ENCODE measurements at regions not wholly inside any gene's neighbourhood (a gene's known extent, or its start where the extent isn't known, plus 50 kb on each side); places are given as distances from the start of the nearest gene placed in this dataset.

DNA sequence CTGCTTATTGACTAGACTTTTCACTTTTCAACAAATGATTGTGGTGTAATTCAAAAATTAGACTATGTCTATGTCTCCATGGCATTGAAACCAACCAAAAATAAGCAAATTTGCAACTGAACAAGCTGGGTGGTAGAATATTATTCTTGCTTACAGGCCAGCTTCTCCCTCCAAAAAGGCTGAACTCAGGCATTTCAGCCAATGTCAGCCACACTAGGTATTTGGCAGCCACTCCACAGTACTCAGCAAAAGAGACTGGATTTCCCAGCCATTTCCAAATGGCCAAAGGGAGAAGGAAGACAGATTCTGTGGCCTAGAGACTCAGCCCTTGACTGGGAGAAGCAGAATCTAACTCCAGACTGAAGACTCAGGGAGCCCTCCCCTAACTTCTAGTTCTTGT, 121.8 kb upstream of the IRX5 start:
- Mint-ChIP-seq H3K36me3 (no peaks in the 10 kb centered on the region), H3K27me3 (peaks cover 5% of the 10 kb centered on the region), H3K4me1 (no peaks in the 10 kb centered on the region), H3K27ac (no peak overlapping the region), H3K9me3 (peaks cover 0 to 2% (median 0%) of the 10 kb centered on the region in 7 donors), H3K4me3 (no peak overlapping the region)
- DNase-seq (no peak), ATAC-seq (ENCODE audit: low read depth in 2 of 2) (no peak)
- H3K4me3 ChIP-seq (ENCODE audit: low read depth, low read length) = no peak overlapping the region
- H3K27me3 ChIP-seq (ENCODE audit: control insufficient read depth, insufficient read depth, low read length) = no peaks in the 10 kb centered on the region
- no peaks in the 10 kb centered on the region for H3K36me3 ChIP-seq (ENCODE audit: control insufficient read depth, insufficient read depth, low read length)
- no peak overlapping the region for H3K27ac ChIP-seq (ENCODE audit: insufficient read depth, low read length, poor library complexity, severe bottlenecking)
- H3K9me3 ChIP-seq (ENCODE audit: control insufficient read depth in 2 of 2, low read length in 2 of 2) = no peaks in the 10 kb centered on the region
- H3K4me1 ChIP-seq (ENCODE audit: control insufficient read depth, insufficient read depth, low read length, poor library complexity, severe bottlenecking) = no peaks in the 10 kb centered on the region

DNA sequence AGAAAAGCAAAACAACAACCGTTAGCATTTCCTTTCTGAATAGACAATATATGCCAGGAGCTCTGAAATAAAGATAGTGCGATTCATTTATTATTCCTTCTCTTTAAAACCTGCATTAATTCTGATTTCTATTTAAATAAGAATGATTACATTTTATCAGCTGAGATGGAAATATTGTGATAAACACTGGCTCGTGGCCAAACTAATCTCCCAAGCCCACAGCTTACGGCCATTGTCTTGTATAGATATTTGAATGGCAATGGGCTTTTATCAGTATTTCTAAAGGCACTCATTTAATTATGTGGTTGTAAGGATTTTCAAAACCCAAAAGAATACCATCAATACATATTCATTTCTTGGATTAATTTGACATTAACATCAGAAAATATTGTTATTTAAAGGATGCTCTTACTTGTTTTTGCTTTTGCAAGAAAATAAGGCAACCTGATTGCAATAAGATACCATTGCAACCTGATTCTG, 123.7 kb upstream of the IRX5 start:
- DNase-seq = no peak
- no peak for ATAC-seq (ENCODE audit: low read depth in 2 of 2)

DNA sequence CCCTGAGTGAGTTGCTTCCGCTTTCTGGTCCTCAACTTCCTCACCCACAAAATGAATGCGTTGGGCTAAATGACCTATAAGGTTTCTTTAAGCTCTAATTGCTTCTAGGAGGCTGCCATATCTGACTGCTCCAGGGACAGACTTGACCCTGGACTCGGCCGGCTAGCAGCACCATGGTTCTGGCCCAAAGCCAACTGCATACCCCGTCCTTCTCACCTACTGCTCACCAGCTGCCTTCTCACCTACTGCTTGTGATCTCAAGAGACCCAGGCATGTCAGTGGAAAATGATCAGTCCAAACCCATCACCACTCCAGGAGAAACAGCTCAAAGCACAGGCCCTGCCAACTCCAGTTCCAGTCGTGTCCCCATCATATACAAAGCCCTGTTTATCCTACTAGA, 124.3 kb upstream of the IRX5 start:
- Histone ChIP-seq H3K9me3 (ENCODE audit: control insufficient read depth in 2 of 2, low read length in 2 of 2) (no peaks in the 10 kb centered on the region), H3K36me3 (ENCODE audit: control insufficient read depth, insufficient read depth, low read length) (no peaks in the 10 kb centered on the region), H3K27me3 (ENCODE audit: control insufficient read depth, insufficient read depth, low read length) (no peaks in the 10 kb centered on the region), H3K4me3 (ENCODE audit: low read depth, low read length) (no peak overlapping the region), H3K4me1 (ENCODE audit: control insufficient read depth, insufficient read depth, low read length, poor library complexity, severe bottlenecking) (no peaks in the 10 kb centered on the region), H3K27ac (ENCODE audit: insufficient read depth, low read length, poor library complexity, severe bottlenecking) (no peak overlapping the region)
- no peaks in the 10 kb centered on the region for H3K36me3 Mint-ChIP-seq
- DNase-seq (no peak), ATAC-seq (ENCODE audit: low read depth in 2 of 2) (no peak)
- no peaks in the 10 kb centered on the region for H3K27me3 Mint-ChIP-seq
- H3K4me3 Mint-ChIP-seq = no peak overlapping the region
- no peaks in the 10 kb centered on the region for H3K4me1 Mint-ChIP-seq
- no peak overlapping the region for H3K27ac Mint-ChIP-seq
- peaks cover 0 to 4% (median 0%) of the 10 kb centered on the region in 7 donors for H3K9me3 Mint-ChIP-seq

More for the DNA sequence above, 123.7 kb upstream of the IRX5 start:
- Histone ChIP-seq H3K27me3 (ENCODE audit: control insufficient read depth, insufficient read depth, low read length) (no peaks in the 10 kb centered on the region), H3K9me3 (ENCODE audit: control insufficient read depth in 2 of 2, low read length in 2 of 2) (no peaks in the 10 kb centered on the region), H3K27ac (ENCODE audit: insufficient read depth, low read length, poor library complexity, severe bottlenecking) (no peak overlapping the region), H3K4me3 (ENCODE audit: low read depth, low read length) (no peak overlapping the region), H3K36me3 (ENCODE audit: control insufficient read depth, insufficient read depth, low read length) (no peaks in the 10 kb centered on the region), H3K4me1 (ENCODE audit: control insufficient read depth, insufficient read depth, low read length, poor library complexity, severe bottlenecking) (no peaks in the 10 kb centered on the region)
- no peaks in the 10 kb centered on the region for H3K4me1 Mint-ChIP-seq
- no peak overlapping the region for H3K27ac Mint-ChIP-seq
- no peaks in the 10 kb centered on the region for H3K27me3 Mint-ChIP-seq
- H3K4me3 Mint-ChIP-seq = no peak overlapping the region
- no peaks in the 10 kb centered on the region for H3K36me3 Mint-ChIP-seq
- H3K9me3 Mint-ChIP-seq = peaks cover 0 to 4% (median 0%) of the 10 kb centered on the region in 7 donors

DNA sequence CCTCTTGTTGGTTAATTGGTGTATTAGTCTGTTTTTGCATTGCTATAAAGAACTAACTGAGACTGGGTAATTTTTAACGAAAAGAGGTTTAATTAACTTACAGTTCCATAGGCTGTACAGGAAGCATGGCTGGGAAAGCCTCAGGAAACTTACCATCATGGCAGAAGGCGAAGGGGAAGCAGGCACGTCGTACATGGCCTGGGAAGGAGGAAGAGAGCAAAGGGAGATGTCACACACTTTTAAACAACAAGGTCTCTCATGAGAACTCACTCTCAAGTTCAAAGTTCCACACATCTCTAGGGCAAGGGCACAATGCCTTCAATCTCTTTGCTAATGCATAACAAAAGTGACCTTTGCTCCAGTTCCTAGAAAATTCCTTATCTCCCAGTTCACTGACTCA, 125.0 kb upstream of the IRX5 start:
- no peak for DNase-seq
- no peaks in the 10 kb centered on the region for H3K36me3 ChIP-seq (ENCODE audit: control insufficient read depth, insufficient read depth, low read length)
- H3K27ac Mint-ChIP-seq = no peak overlapping the region
- H3K4me1 ChIP-seq (ENCODE audit: control insufficient read depth, insufficient read depth, low read length, poor library complexity, severe bottlenecking) = no peaks in the 10 kb centered on the region
- no peak overlapping the region for H3K4me3 ChIP-seq (ENCODE audit: low read depth, low read length)
- no peaks in the 10 kb centered on the region for H3K9me3 ChIP-seq (ENCODE audit: control insufficient read depth in 2 of 2, low read length in 2 of 2)
- no peak overlapping the region for H3K4me3 Mint-ChIP-seq
- no peaks in the 10 kb centered on the region for H3K27me3 Mint-ChIP-seq
- no peaks in the 10 kb centered on the region for H3K4me1 Mint-ChIP-seq
- no peaks in the 10 kb centered on the region for H3K27me3 ChIP-seq (ENCODE audit: control insufficient read depth, insufficient read depth, low read length)
- H3K36me3 Mint-ChIP-seq = no peaks in the 10 kb centered on the region
- ATAC-seq (ENCODE audit: low read depth in 2 of 2) = no peak
- peaks cover 0 to 4% (median under 1%) of the 10 kb centered on the region in 7 donors for H3K9me3 Mint-ChIP-seq
- H3K27ac ChIP-seq (ENCODE audit: insufficient read depth, low read length, poor library complexity, severe bottlenecking) = no peak overlapping the region

DNA sequence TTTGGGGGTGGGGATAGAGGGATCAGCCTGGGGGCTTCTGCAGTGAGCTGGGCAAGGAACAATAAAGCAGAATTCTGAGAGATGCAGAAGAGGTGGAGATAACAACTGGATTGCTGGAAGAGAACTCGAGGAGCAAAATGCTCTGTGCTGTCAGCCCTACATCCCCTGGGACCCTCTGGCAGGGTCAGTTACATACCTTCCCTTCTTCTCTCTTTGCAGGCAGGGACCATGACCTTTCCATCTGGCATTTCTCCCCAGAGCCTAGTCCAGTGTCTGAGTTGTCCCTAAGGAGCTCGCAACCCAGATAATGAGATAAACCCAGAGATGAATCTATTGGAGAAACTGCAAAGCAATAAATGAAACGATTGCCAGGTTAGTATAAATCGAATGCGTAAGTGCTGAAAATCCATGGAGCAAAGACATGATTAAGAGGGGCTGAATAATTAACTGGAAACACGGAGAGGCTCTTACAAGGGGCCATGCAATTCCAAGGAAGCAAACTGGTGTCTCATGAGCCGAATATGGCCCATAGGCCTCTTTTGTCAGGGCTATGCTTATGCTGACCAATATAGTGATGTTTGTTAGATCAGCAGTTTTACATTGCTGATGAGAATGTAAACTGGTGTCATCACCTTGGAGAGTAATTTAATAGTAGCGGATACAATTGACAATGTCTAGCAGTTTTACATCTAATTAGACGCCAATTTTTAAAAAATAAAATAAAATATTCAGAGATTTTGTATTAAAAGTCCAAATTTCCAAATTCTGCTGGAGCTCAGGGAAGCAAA, 129.4 kb upstream of the IRX5 start:
- no peaks in the 10 kb centered on the region for H3K27me3 ChIP-seq (ENCODE audit: control insufficient read depth, insufficient read depth, low read length)
- no peak for ATAC-seq (ENCODE audit: low read depth in 2 of 2)

DNA sequence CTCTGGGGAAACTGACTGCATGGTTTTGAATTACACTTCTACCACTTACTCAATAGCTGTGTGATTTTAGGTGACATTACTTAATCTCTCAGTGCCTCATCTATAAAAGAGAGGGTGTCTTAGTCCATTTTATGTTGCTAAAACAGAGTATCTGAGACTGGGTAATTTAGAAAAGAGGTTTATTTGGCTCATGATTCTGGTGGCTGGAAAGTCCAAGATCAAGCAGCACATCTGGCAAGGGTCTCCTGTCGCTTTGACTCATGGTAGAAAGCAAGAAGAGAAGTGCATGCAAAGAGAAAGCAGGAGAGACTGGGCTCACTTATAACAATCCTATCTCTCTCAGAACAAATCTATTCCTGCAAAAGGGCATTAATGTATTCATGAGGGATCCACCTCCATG, 132.4 kb upstream of the IRX5 start:
- Mint-ChIP-seq H3K9me3 (peaks cover 1 to 13% (median 6%) of the 10 kb centered on the region in 7 donors), H3K4me1 (no peaks in the 10 kb centered on the region), H3K27ac (no peak overlapping the region), H3K27me3 (no peaks in the 10 kb centered on the region), H3K36me3 (no peaks in the 10 kb centered on the region), H3K4me3 (no peak overlapping the region)
- Histone ChIP-seq H3K27me3 (ENCODE audit: control insufficient read depth, insufficient read depth, low read length) (no peaks in the 10 kb centered on the region), H3K27ac (ENCODE audit: insufficient read depth, low read length, poor library complexity, severe bottlenecking) (no peak overlapping the region), H3K36me3 (ENCODE audit: control insufficient read depth, insufficient read depth, low read length) (no peaks in the 10 kb centered on the region), H3K4me1 (ENCODE audit: control insufficient read depth, insufficient read depth, low read length, poor library complexity, severe bottlenecking) (no peaks in the 10 kb centered on the region), H3K9me3 (ENCODE audit: control insufficient read depth in 2 of 2, low read length in 2 of 2) (no peaks in the 10 kb centered on the region), H3K4me3 (ENCODE audit: low read depth, low read length) (no peak overlapping the region)
- no peak for DNase-seq
- no peak for ATAC-seq (ENCODE audit: low read depth in 2 of 2)

More for the DNA sequence above, 129.4 kb upstream of the IRX5 start:
- H3K36me3 Mint-ChIP-seq = no peaks in the 10 kb centered on the region
- H3K4me1 Mint-ChIP-seq = no peaks in the 10 kb centered on the region
- peaks cover 1 to 15% (median 4%) of the 10 kb centered on the region in 7 donors for H3K9me3 Mint-ChIP-seq
- no peak overlapping the region for H3K27ac Mint-ChIP-seq
- H3K4me3 ChIP-seq (ENCODE audit: low read depth, low read length) = no peak overlapping the region
- H3K4me3 Mint-ChIP-seq = no peak overlapping the region
- no peaks in the 10 kb centered on the region for H3K36me3 ChIP-seq (ENCODE audit: control insufficient read depth, insufficient read depth, low read length)
- no peaks in the 10 kb centered on the region for H3K9me3 ChIP-seq (ENCODE audit: control insufficient read depth in 2 of 2, low read length in 2 of 2)
- no peak for DNase-seq
- no peak overlapping the region for H3K27ac ChIP-seq (ENCODE audit: insufficient read depth, low read length, poor library complexity, severe bottlenecking)
- H3K4me1 ChIP-seq (ENCODE audit: control insufficient read depth, insufficient read depth, low read length, poor library complexity, severe bottlenecking) = no peaks in the 10 kb centered on the region
- H3K27me3 Mint-ChIP-seq = no peaks in the 10 kb centered on the region

DNA sequence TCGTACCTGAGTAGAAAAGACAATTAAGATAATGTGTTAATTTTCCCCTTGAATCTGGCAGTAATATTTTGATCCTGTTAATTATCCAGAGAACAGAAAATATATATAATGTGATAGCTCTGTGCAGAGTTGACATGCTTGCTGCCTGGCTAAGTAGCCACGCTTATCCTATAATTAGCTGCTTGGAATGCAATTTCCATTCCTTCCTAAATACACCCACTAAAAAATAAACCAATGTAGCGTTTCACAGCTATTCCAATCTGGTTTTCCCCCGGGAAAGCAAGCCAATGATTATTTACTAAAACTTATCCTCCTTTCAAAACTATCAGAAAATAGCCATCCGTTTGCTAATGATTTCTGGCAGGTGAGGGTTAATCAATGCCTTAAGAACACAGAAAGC, 134.5 kb upstream of the IRX5 start:
- DNase-seq (no peak), ATAC-seq (ENCODE audit: low read depth in 2 of 2) (no peak)
- no peaks in the 10 kb centered on the region for H3K9me3 ChIP-seq (ENCODE audit: control insufficient read depth in 2 of 2, low read length in 2 of 2)
- H3K36me3 ChIP-seq (ENCODE audit: control insufficient read depth, insufficient read depth, low read length) = no peaks in the 10 kb centered on the region
- Mint-ChIP-seq H3K27me3 (no peaks in the 10 kb centered on the region), H3K4me3 (no peak overlapping the region), H3K36me3 (no peaks in the 10 kb centered on the region), H3K27ac (no peak overlapping the region), H3K4me1 (no peaks in the 10 kb centered on the region), H3K9me3 (peaks cover 0 to 13% (median 6%) of the 10 kb centered on the region in 7 donors)
- no peak overlapping the region for H3K4me3 ChIP-seq (ENCODE audit: low read depth, low read length)
- H3K27ac ChIP-seq (ENCODE audit: insufficient read depth, low read length, poor library complexity, severe bottlenecking) = no peak overlapping the region
- H3K27me3 ChIP-seq (ENCODE audit: control insufficient read depth, insufficient read depth, low read length) = no peaks in the 10 kb centered on the region
- H3K4me1 ChIP-seq (ENCODE audit: control insufficient read depth, insufficient read depth, low read length, poor library complexity, severe bottlenecking) = no peaks in the 10 kb centered on the region

DNA sequence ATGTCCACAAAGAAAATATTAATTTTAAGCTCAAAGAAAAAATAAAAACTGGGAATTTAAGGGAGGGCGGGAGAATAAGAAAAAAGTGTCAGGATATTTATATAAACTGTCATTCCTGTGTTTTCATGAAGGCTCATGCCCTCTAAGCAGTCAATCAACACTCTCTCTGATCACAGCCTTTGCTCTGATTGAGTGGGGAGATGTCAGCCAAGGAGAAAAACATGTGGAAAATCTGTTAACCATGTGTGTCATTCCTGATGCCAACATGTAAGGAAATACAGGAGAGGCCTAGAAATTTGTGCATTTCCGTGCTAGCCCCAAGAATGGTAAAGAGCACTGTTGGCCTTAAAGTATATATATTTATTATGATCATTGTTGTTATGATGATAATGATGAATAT, 137.9 kb upstream of the IRX5 start:
- no peak overlapping the region for H3K27ac Mint-ChIP-seq
- peaks cover 0 to 4% (median 0%) of the 10 kb centered on the region in 7 donors for H3K9me3 Mint-ChIP-seq
- ATAC-seq (ENCODE audit: low read depth in 2 of 2) (no peak), DNase-seq (no peak)
- H3K9me3 ChIP-seq (ENCODE audit: control insufficient read depth in 2 of 2, low read length in 2 of 2) = no peaks in the 10 kb centered on the region
- no peak overlapping the region for H3K4me3 ChIP-seq (ENCODE audit: low read depth, low read length)
- H3K36me3 Mint-ChIP-seq = no peaks in the 10 kb centered on the region
- H3K27me3 ChIP-seq (ENCODE audit: control insufficient read depth, insufficient read depth, low read length) = no peaks in the 10 kb centered on the region
- no peaks in the 10 kb centered on the region for H3K27me3 Mint-ChIP-seq
- H3K4me3 Mint-ChIP-seq = no peak overlapping the region
- no peaks in the 10 kb centered on the region for H3K36me3 ChIP-seq (ENCODE audit: control insufficient read depth, insufficient read depth, low read length)
- no peak overlapping the region for H3K27ac ChIP-seq (ENCODE audit: insufficient read depth, low read length, poor library complexity, severe bottlenecking)
- H3K4me1 ChIP-seq (ENCODE audit: control insufficient read depth, insufficient read depth, low read length, poor library complexity, severe bottlenecking) = no peaks in the 10 kb centered on the region
- H3K4me1 Mint-ChIP-seq = no peaks in the 10 kb centered on the region

Data from CD4-positive, CD25-positive, alpha-beta regulatory T cell (primary cell).